MM.1S (cell line): ENCODE measurements at regions not wholly inside any gene's neighbourhood (a gene's known extent, or its start where the extent isn't known, plus 50 kb on each side); places are given as distances from the start of the nearest gene placed in this dataset.

ENCODE experiments used
- DNase-seq: peaks from one replicate; pipeline ENCODE4 v3.0.0-alpha.2; 2015
- H2AFZ ChIP-seq: fragments of 300-600 bp; sonication (generic); 2 replicates; pipeline ENCODE4 v1.6.0; 2016; ENCODE audit warnings: antibody characterized with exemption, low read length
- H3F3A ChIP-seq: fragments of 300-600 bp; sonication (generic); 2 replicates; pipeline ENCODE4 v1.6.1; 2016; ENCODE audit warnings: mild to moderate bottlenecking, antibody characterized with exemption, low read length, moderate library complexity, mixed read lengths; ENCODE audit not compliant: insufficient read depth
- H3K27ac ChIP-seq: fragments of 300-600 bp; sonication (generic); 2 replicates; pipeline ENCODE4 v1.5.1; 2016; ENCODE audit warnings: mild to moderate bottlenecking, low read length
- H3K27me3 ChIP-seq: fragments of 300-600 bp; sonication (generic); replicated peaks from 2 replicates; pipeline ENCODE4 v1.6.0; 2016; ENCODE audit warnings: low read length; ENCODE audit not compliant: insufficient read depth
- H3K36me3 ChIP-seq: fragments of 300-600 bp; sonication (generic); replicated peaks from 2 replicates; pipeline ENCODE4 v1.6.1; 2016; ENCODE audit warnings: mild to moderate bottlenecking, low read length, mixed read lengths; ENCODE audit not compliant: insufficient read depth
- H3K4me1 ChIP-seq: fragments of 300-600 bp; sonication (generic); 2 replicates; pipeline ENCODE4 v1.6.1; 2016; ENCODE audit warnings: low read length, mixed read lengths
- H3K4me2 ChIP-seq: fragments of 300-600 bp; sonication (generic); 2 replicates; pipeline ENCODE4 v1.6.0; 2016; ENCODE audit warnings: low read depth, low read length
- H3K4me3 ChIP-seq: fragments of 300-600 bp; sonication (generic); 2 replicates; pipeline ENCODE4 v1.5.1; 2016; ENCODE audit warnings: low read length, mixed read lengths
- H3K79me2 ChIP-seq: fragments of 300-600 bp; sonication (generic); 2 replicates; pipeline ENCODE4 v1.6.1; 2016; ENCODE audit warnings: mixed run types, low read length, mixed read lengths
- H3K9ac ChIP-seq: fragments of 300-600 bp; sonication (generic); 2 replicates; pipeline ENCODE4 v1.6.1; 2016; ENCODE audit warnings: low read length, mixed read lengths
- H3K9me2 ChIP-seq: fragments of 300-600 bp; sonication (generic); replicated peaks from 2 replicates; pipeline ENCODE4 v1.6.1; 2016; ENCODE audit warnings: mild to moderate bottlenecking, low read length, mixed read lengths; ENCODE audit not compliant: insufficient read depth
- H3K9me3 ChIP-seq: fragments of 300-600 bp; sonication (generic); replicated peaks from 2 replicates; pipeline ENCODE4 v1.6.1; 2016; ENCODE audit warnings: mild to moderate bottlenecking, low read length, mixed read lengths; ENCODE audit not compliant: insufficient read depth
- H4K20me1 ChIP-seq: fragments of 300-600 bp; sonication (generic); 2 replicates; pipeline ENCODE4 v1.6.1; 2016; ENCODE audit warnings: mild to moderate bottlenecking, low read length, moderate library complexity, mixed read lengths; ENCODE audit not compliant: insufficient read depth
- EZH2 ChIP-seq: fragments of 300-600 bp; sonication (generic); optimal IDR thresholded peaks from 2 replicates; pipeline ENCODE3; 2017; ENCODE audit warnings: low read depth, mild to moderate bottlenecking, antibody characterized with exemption, low read length, mixed read lengths
- EZH2phosphoT487 ChIP-seq: fragments of 300-600 bp; sonication (generic); IDR thresholded peaks from 2 replicates; pipeline ENCODE4 v1.6.1; 2018; ENCODE audit warnings: antibody characterized with exemption, low read length
- TF ChIP-seq, protein P1 (sequence below): fragments of 300-600 bp; sonication (generic); IDR thresholded peaks from 2 replicates; pipeline ENCODE4 v1.5.1; 2016; ENCODE audit warnings: antibody characterized with exemption, low read length, mixed read lengths

DNA sequence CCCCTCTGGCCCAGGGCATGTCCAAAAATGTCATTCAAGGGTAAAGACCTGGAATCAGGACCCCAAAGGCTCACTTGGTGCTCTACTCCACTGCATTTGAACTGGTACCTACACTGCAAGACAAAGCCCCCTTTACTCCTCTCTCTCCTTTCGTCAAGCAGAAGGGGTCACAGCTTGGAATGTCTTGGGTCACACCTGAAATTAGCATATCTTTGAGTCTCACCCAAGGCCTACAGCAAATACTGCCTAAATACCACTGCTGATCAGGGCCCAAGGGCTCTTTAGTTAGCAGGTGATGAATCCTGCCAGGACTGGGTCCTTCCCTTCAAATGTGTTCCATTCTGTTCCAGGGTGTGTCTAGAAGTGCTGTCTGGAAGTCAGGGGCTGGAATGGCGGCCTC lies 320.6 kb downstream of the SV2B start:
- Histone ChIP-seq H3K27ac (no peak overlapping the region), H3K36me3 (no peaks in the 10 kb centered on the region), H3K9ac (no peak overlapping the region), H3K9me3 (no peaks in the 10 kb centered on the region), H3K4me1 (peaks cover 15% of the 10 kb centered on the region), H3K9me2 (no peaks in the 10 kb centered on the region), H2AFZ (no peak overlapping the region), H3K27me3 (no peaks in the 10 kb centered on the region), H3K4me3 (no peak overlapping the region), H4K20me1 (no peaks in the 10 kb centered on the region), H3K4me2 (no peak overlapping the region), H3K79me2 (no peaks in the 10 kb centered on the region), H3F3A (peaks cover 3% of the 10 kb centered on the region; the same call in 1 of the 2 replicates)
- no peak for TF ChIP-seq EZH2
- TF ChIP-seq EZH2phosphoT487: no peak
- TF ChIP-seq, protein P1, sequence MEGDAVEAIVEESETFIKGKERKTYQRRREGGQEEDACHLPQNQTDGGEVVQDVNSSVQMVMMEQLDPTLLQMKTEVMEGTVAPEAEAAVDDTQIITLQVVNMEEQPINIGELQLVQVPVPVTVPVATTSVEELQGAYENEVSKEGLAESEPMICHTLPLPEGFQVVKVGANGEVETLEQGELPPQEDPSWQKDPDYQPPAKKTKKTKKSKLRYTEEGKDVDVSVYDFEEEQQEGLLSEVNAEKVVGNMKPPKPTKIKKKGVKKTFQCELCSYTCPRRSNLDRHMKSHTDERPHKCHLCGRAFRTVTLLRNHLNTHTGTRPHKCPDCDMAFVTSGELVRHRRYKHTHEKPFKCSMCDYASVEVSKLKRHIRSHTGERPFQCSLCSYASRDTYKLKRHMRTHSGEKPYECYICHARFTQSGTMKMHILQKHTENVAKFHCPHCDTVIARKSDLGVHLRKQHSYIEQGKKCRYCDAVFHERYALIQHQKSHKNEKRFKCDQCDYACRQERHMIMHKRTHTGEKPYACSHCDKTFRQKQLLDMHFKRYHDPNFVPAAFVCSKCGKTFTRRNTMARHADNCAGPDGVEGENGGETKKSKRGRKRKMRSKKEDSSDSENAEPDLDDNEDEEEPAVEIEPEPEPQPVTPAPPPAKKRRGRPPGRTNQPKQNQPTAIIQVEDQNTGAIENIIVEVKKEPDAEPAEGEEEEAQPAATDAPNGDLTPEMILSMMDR: no peak
- no peak for DNase-seq

DNA sequence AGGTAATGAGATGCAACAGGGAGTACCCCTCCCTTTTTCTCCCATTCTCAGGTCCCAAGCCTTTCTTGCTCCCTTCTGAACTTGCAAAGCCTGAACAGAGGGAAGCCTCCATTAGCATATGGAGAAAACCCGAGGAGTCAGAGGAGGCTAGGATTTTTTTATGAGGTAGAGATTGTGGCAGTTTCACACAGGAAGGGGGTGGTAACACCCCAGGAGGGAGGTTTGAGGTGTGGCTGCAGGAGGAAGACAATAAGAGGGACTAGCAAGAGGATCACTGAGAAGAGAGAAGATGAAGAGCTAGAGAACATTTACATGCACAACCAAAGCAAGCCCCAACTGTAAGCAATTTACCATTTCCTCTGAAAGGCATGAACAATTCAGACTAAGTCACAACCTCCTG lies 322.7 kb downstream of the SV2B start:
- peak; percentile 53 for DNase-seq
- Histone ChIP-seq H3K27me3 (no peaks in the 10 kb centered on the region), H3K79me2 (no peaks in the 10 kb centered on the region), H3K9me2 (no peaks in the 10 kb centered on the region), H3K27ac (no peak overlapping the region; the same call in 1 of the 2 replicates), H3F3A (peaks cover 3% of the 10 kb centered on the region; the same call in 1 of the 2 replicates), H4K20me1 (no peaks in the 10 kb centered on the region), H3K36me3 (no peaks in the 10 kb centered on the region), H3K4me2 (peak overlapping the region; percentile 48), H3K4me3 (peak overlapping the region; percentile 6; the same call in 1 of the 2 replicates), H2AFZ (peak overlapping the region; percentile 30; the same call in 1 of the 2 replicates), H3K4me1 (peaks cover 15% of the 10 kb centered on the region), H3K9me3 (no peaks in the 10 kb centered on the region), H3K9ac (no peak overlapping the region)
- TF ChIP-seq EZH2: no peak
- TF ChIP-seq, protein P1: no peak
- TF ChIP-seq EZH2phosphoT487: no peak

DNA sequence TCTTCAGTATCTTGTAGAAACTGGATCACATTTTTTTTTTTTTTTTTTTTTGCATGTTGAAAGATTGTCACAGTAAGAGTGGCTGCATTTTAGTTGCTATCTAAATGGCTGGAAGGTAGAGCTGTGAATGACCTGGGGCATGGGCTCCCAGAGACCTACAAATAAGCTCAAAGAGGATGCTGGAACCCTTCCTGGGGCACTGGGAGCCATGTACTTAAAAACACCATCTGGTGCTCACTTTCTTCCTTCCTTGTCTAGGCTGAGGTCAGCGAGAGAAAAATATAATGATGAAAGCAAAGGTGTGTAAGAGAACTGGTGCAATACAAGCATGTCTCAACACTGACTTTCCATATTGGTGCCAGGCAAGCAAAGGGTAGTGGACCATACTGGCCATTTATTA lies 323.9 kb downstream of the SV2B start:
- TF ChIP-seq, protein P1: no peak
- no peak for TF ChIP-seq EZH2
- no peak for TF ChIP-seq EZH2phosphoT487
- no peak for DNase-seq

More for the DNA sequence above, 323.9 kb downstream of the SV2B start:
- peaks cover 3% of the 10 kb centered on the region; the same call in 1 of the 2 replicates for H3F3A ChIP-seq
- H3K4me1 ChIP-seq: peaks cover 15% of the 10 kb centered on the region
- H3K27me3 ChIP-seq: no peaks in the 10 kb centered on the region
- H3K79me2 ChIP-seq: no peaks in the 10 kb centered on the region
- H2AFZ ChIP-seq: no peak overlapping the region
- no peak overlapping the region for H3K27ac ChIP-seq
- no peaks in the 10 kb centered on the region for H3K9me2 ChIP-seq
- no peaks in the 10 kb centered on the region for H3K36me3 ChIP-seq
- no peak overlapping the region for H3K4me3 ChIP-seq
- no peak overlapping the region for H3K9ac ChIP-seq
- no peak overlapping the region for H3K4me2 ChIP-seq
- H3K9me3 ChIP-seq: no peaks in the 10 kb centered on the region
- no peaks in the 10 kb centered on the region for H4K20me1 ChIP-seq
